ENCODE measurements at regions not wholly inside any gene's neighbourhood (a gene's known extent, or its start where the extent isn't known, plus 50 kb on each side); places are given as distances from the start of the nearest gene placed in this dataset.

GRCh38 chr4:117968606-117969005, 65.7 kb upstream of the NDST3 start:
- DNase-seq: peak in 1 of 3 experiments; percentile 27

DNA sequence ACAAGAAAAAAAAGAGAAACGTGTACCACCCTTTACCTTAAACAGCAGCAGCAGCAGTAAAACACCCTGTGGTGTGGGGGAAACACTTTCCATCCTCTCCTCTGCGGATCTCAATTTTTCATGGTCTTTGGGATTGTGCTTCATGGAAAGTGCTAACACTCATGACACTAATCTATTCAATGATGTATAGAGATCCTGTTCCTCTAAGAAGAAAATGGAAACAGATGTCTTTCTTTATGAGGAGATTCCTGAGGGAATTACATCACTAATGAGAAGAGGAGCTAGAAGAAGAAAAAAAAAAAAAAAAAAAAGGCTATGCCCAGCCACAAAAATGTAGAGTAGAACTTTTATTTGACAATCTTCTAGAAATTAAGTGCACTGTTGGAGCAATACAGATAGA, 62.9 kb upstream of the NDST3 start:
- no peak for DNase-seq

- DNase-seq: no peak
Measured at GRCh38 chr4:117983541-117984365, 50.5 kb upstream of the NDST3 start.

DNA sequence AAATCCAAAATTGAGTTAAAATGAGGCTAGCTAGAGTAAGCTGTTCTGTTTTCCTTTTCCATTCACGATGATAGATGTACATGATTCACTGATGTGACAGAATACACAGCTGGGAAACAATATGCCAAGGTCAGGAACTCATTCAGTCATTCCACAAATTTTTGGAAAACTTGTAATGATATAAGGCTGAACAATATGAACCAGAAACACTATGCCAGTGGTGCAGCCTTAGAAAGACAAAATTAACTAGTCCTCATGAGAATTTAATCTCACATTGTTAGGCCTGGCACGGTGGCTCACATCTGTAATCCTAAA, 50.0 kb upstream of the NDST3 start:
- DNase-seq: no peak
